Fibroblast of mammary gland (primary cell): ENCODE measurements at regions not wholly inside any gene's neighbourhood (a gene's known extent, or its start where the extent isn't known, plus 50 kb on each side); places are given as distances from the start of the nearest gene placed in this dataset.

ENCODE experiments used
- DNase-seq: peaks from one replicate; pipeline ENCODE4 v3.0.0-alpha.2; 2010; ENCODE audit warnings: low read depth
- H3K4me3 ChIP-seq: 2 replicates; pipeline ENCODE4 v1.5.1; 2011; ENCODE audit warnings: low read depth, mild to moderate bottlenecking, low read length, moderate library complexity; ENCODE audit not compliant: control insufficient read depth
- TF ChIP-seq, protein P1 (sequence below): conservative IDR thresholded peaks from 2 replicates; pipeline ENCODE4 v1.5.1; 2011; ENCODE audit warnings: low read depth, low read length, inconsistent platforms; ENCODE audit not compliant: control insufficient read depth, insufficient read depth

DNA sequence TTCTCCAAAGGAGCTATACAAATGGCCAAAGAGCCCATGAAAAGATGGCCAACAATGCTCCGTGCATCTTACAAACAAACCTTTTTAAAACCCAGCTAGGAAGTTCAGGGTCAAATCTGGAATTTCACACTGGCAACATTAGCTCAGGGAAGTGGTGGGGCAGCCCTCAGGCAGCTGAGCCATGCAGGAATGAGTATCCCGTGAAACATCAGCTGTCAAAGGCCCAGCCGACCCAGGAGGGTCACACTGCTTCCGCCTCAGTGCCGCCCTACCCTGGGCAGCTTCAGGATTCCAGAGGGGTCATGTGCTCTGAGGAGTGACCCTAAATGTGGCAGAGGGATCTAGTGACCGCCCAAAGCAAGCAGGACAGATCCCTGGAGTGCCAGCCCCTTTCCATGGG lies 73.4 kb downstream of the LINC01488 start:
- H3K4me3 ChIP-seq: no peak overlapping the region
- TF ChIP-seq, protein P1, sequence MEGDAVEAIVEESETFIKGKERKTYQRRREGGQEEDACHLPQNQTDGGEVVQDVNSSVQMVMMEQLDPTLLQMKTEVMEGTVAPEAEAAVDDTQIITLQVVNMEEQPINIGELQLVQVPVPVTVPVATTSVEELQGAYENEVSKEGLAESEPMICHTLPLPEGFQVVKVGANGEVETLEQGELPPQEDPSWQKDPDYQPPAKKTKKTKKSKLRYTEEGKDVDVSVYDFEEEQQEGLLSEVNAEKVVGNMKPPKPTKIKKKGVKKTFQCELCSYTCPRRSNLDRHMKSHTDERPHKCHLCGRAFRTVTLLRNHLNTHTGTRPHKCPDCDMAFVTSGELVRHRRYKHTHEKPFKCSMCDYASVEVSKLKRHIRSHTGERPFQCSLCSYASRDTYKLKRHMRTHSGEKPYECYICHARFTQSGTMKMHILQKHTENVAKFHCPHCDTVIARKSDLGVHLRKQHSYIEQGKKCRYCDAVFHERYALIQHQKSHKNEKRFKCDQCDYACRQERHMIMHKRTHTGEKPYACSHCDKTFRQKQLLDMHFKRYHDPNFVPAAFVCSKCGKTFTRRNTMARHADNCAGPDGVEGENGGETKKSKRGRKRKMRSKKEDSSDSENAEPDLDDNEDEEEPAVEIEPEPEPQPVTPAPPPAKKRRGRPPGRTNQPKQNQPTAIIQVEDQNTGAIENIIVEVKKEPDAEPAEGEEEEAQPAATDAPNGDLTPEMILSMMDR: no peak
- no peak for DNase-seq

GRCh38 chr11:69557266-69557665 lies 75.8 kb downstream of the LINC01488 start:
- DNase-seq: no peak
- TF ChIP-seq, protein P1: no peak
- no peak overlapping the region for H3K4me3 ChIP-seq

DNA sequence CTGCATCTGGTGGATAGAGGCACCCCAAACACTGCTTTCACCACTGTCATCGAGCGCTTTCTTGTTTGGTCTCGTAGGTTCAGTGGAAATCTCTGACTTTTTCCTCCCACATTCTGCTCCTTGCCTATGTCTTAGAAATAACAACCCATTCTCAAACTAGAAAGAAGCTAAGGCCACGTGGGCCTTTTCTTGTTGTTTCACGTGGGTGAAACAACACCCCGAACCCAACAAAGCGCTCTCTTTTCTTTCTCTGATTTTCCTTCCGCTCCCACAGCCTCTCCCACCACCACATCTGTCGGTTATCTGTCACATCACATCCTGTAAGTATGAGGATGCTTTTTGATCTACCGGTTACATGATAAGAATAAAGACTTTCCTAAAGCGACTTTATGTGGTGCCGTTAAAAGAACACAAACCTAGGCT lies 77.1 kb downstream of the LINC01488 start:
- TF ChIP-seq, protein P1: no peak
- no peak for DNase-seq

DNA sequence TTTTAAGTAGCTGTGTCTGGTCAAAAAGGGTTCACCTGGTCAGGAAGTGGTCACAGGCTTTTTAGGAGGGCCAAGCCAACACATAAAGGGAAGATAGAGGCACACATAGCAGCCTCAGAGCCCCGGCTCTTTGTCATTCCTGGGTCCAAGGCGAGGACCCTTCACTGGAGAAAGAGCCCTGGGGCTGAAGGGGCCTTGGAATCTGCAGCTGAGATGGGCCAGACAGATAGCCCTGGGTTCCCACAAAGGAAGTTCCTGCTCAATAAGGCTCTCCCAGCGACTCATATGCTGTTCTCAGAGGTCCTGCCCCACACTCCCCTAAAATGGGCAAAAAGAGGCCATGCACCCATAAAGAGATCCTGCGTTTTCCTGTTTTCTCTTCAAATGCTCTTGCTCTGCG lies 77.7 kb downstream of the LINC01488 start:
- no peak overlapping the region for H3K4me3 ChIP-seq
- no peak for DNase-seq
- TF ChIP-seq, protein P1: no peak

More for the DNA sequence above, 77.1 kb downstream of the LINC01488 start:
- H3K4me3 ChIP-seq: no peak overlapping the region

- TF ChIP-seq, protein P1: no peak
- no peak for DNase-seq
- H3K4me3 ChIP-seq: no peak overlapping the region
These were observed 78.8 kb downstream of the LINC01488 start for GRCh38 chr11:69560141-69560790.

DNA sequence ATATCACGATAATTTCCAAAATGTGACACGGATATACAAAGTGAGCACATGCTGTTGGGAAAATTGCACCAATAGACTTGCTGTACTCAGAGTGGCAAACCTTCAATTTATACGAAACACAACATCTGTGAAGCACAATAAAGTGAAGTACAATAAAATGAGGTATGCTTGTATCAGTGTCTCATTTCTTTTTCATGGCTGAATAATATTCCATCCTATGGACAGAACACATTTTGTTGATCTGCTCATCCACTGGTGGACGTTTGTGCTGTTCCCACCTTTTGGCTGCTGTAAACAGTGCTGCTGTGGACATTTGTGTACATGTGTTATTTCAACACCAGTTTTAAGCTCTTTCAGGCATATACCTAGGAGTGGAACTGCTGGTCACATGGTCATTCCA lies 78.7 kb upstream of the CCND1 start:
- TF ChIP-seq, protein P1: no peak
- H3K4me3 ChIP-seq: no peak overlapping the region
- no peak for DNase-seq

- DNase-seq: no peak
- no peak overlapping the region for H3K4me3 ChIP-seq
- TF ChIP-seq, protein P1: no peak
These were observed 78.1 kb upstream of the CCND1 start for GRCh38 chr11:69562816-69563215.
